Activated T-cell treated with anti-CD3 and anti-CD28 coated beads, Interleukin-2, amount 50 U/mL, for 48 hours (primary cell): ENCODE measurements at regions not wholly inside any gene's neighbourhood (a gene's known extent, or its start where the extent isn't known, plus 50 kb on each side); places are given as distances from the start of the nearest gene placed in this dataset.
A peak's percentile ranks its signal among the peaks of the same experiment; 100 is the strongest.

ENCODE experiments used
- DNase-seq, 2 experiments: peaks; one replicate each; pipeline ENCODE4 v3.0.0-alpha.2; 2020

GRCh38 chr11:70486731-70487130 is 88.4 kb downstream of the CTTN start:
- DNase-seq: no peak

- no peak for DNase-seq
Observed at GRCh38 chr11:70487160-70487559, 88.8 kb downstream of the CTTN start.

GRCh38 chr11:70487756-70488155 is 89.4 kb downstream of the CTTN start:
- DNase-seq: no peak

- DNase-seq: no peak
Observed at GRCh38 chr11:70488171-70488703, 89.9 kb downstream of the CTTN start.

GRCh38 chr11:70489276-70489675 is 90.9 kb downstream of the CTTN start:
- DNase-seq: no peak

GRCh38 chr11:70490208-70490607 is 91.9 kb downstream of the CTTN start:
- DNase-seq: peak in 1 of 2 experiments; percentile 20

- no peak for DNase-seq
Observed at GRCh38 chr11:70490723-70491558, 92.6 kb downstream of the CTTN start.

- no peak for DNase-seq
Observed at GRCh38 chr11:70491696-70492472, 93.6 kb downstream of the CTTN start.

GRCh38 chr11:70493089-70493474 is 94.8 kb downstream of the CTTN start:
- no peak for DNase-seq

- no peak for DNase-seq
Observed at GRCh38 chr11:70493891-70494290, 95.6 kb downstream of the CTTN start.

- no peak for DNase-seq
Observed at GRCh38 chr11:70494559-70495350, 96.4 kb downstream of the CTTN start.

GRCh38 chr11:70495351-70496310 is 97.3 kb downstream of the CTTN start:
- no peak for DNase-seq

GRCh38 chr11:70496591-70497535 is 98.5 kb downstream of the CTTN start:
- no peak for DNase-seq

GRCh38 chr11:70497536-70498075 is 99.3 kb downstream of the CTTN start:
- no peak for DNase-seq

- no peak for DNase-seq
Observed at GRCh38 chr11:70498171-70498571, 99.8 kb downstream of the CTTN start.

- DNase-seq: no peak
Observed at GRCh38 chr11:70498976-70499801, 100.9 kb downstream of the CTTN start.

GRCh38 chr11:70500076-70500847 is 101.9 kb downstream of the CTTN start:
- DNase-seq: no peak

GRCh38 chr11:70501051-70501901 is 102.9 kb downstream of the CTTN start:
- DNase-seq: no peak
